ENCODE measurements at regions not wholly inside any gene's neighbourhood (a gene's known extent, or its start where the extent isn't known, plus 50 kb on each side); places are given as distances from the start of the nearest gene placed in this dataset.

- no peak for TF ChIP-seq EZH2 (IDR thresholded peaks at IDR 0.05; ENCODE audit: insufficient read depth, poor library complexity, severe bottlenecking)
- TF ChIP-seq EZH2phosphoT487 (IDR thresholded peaks at IDR 0.05; ENCODE audit: insufficient read depth, low read depth) = no peak
Observed at GRCh38 chr5:89777758-89778157, 631.8 kb downstream of the CETN3 start.
